Loucy (cell line): ENCODE measurements at regions not wholly inside any gene's neighbourhood (a gene's known extent, or its start where the extent isn't known, plus 50 kb on each side); places are given as distances from the start of the nearest gene placed in this dataset.
"Not testable (repeated sequence)": the region's sequence is repeated elsewhere in the genome, so short reads cannot be mapped to it uniquely, and the experiment has no call there.

Source experiments
- H2AFZ ChIP-seq: fragments of 200-600 bp; sonication (generic); 2 replicates; pipeline ENCODE4 v1.6.0; 2016; ENCODE audit warnings: antibody characterized with exemption, mild to moderate bottlenecking, low read length, moderate library complexity
- H3F3A ChIP-seq: fragments of 200-600 bp; 2 replicates; pipeline ENCODE4 v1.6.0; 2016; ENCODE audit warnings: antibody characterized with exemption, low read depth, mild to moderate bottlenecking
- H3K27me3 ChIP-seq: fragments of 200-600 bp; sonication (generic); 2 replicates; pipeline ENCODE4 v1.6.1; 2014; ENCODE audit warnings: low read length, mild to moderate bottlenecking; ENCODE audit not compliant: insufficient read depth, poor library complexity, severe bottlenecking
- H3K36me3 ChIP-seq: fragments of 200-600 bp; sonication (generic); 2 replicates; pipeline ENCODE4 v1.6.1; 2016; ENCODE audit warnings: low read length; ENCODE audit not compliant: insufficient read depth
- H3K4me1 ChIP-seq: fragments of 200-600 bp; sonication (generic); 2 replicates; pipeline ENCODE4 v1.5.1; 2014; ENCODE audit warnings: low read length, mild to moderate bottlenecking; ENCODE audit not compliant: insufficient read depth, poor library complexity, severe bottlenecking
- H3K4me2 ChIP-seq: fragments of 200-600 bp; sonication (generic); 2 replicates; pipeline ENCODE4 v1.6.0; 2014; ENCODE audit warnings: antibody characterized with exemption, low read length, low read depth, mild to moderate bottlenecking; ENCODE audit not compliant: poor library complexity, severe bottlenecking
- H3K4me3 ChIP-seq: fragments of 200-600 bp; sonication (generic); 2 replicates; pipeline ENCODE4 v1.5.1; 2014; ENCODE audit warnings: low read length, mild to moderate bottlenecking, mixed read lengths; ENCODE audit not compliant: poor library complexity, severe bottlenecking
- H3K79me2 ChIP-seq: fragments of 200-600 bp; sonication (generic); 2 replicates; pipeline ENCODE4 v1.6.1; 2014; ENCODE audit warnings: low read length; ENCODE audit not compliant: insufficient read depth
- H3K9ac ChIP-seq: fragments of 200-600 bp; sonication (generic); 2 replicates; pipeline ENCODE4 v1.6.0; 2014; ENCODE audit warnings: mild to moderate bottlenecking, low read depth, low read length, moderate library complexity; ENCODE audit not compliant: poor library complexity, severe bottlenecking
- H3K9me2 ChIP-seq: fragments of 200-600 bp; sonication (generic); replicated peaks from 2 replicates; pipeline ENCODE4 v1.6.1; 2016; ENCODE audit warnings: low read depth, low read length, mixed read lengths
- H3K9me3 ChIP-seq: fragments of 200-600 bp; sonication (generic); 2 replicates; pipeline ENCODE4 v1.6.1; 2014; ENCODE audit warnings: mild to moderate bottlenecking, antibody characterized with exemption, low read length, low read depth; ENCODE audit not compliant: insufficient read depth
- H4K20me1 ChIP-seq: fragments of 200-600 bp; sonication (generic); 2 replicates; pipeline ENCODE4 v1.6.0; 2014; ENCODE audit warnings: antibody characterized with exemption, low read length, mild to moderate bottlenecking; ENCODE audit not compliant: insufficient read depth, poor library complexity, severe bottlenecking
- CTCF ChIP-seq: fragments of 200-600 bp; sonication (generic); conservative IDR thresholded peaks from 2 replicates; pipeline ENCODE4 v1.5.1; 2014; ENCODE audit warnings: mild to moderate bottlenecking, antibody characterized with exemption, low read length
- EZH2phosphoT487 ChIP-seq: fragments of 200-600 bp; IDR thresholded peaks from 2 replicates; pipeline ENCODE4 v1.6.1; 2018; ENCODE audit warnings: antibody characterized with exemption, mild to moderate bottlenecking, moderate library complexity, borderline replicate concordance

DNA sequence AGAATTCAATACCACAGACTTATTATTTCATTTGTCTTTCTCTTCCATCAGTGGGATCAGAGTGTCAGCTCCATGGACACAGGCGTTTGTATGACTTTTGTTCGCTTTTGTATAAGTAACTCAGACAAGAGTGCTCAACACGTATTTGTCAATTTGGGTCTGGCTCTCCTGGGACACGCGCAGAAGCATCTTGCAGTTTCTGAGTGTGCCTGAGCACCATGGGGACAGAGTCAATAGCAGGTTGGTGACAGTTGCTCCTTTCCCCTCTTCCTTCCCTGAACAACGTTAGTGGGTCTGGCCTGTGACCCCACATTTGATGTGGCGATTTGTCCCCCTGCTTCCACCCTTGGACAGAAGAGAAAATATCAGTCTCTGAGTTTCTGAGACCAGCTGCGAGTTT lies 120.4 kb upstream of the SDK1 start:
- Histone ChIP-seq H3K4me2 (no peak overlapping the region), H2AFZ (no peak overlapping the region), H3K9ac (no peak overlapping the region), H3K27me3 (no peaks in the 10 kb centered on the region), H3K9me2 (no peaks in the 10 kb centered on the region), H3K79me2 (no peaks in the 10 kb centered on the region), H4K20me1 (no peaks in the 10 kb centered on the region), H3K36me3 (no peaks in the 10 kb centered on the region), H3F3A (no peaks in the 10 kb centered on the region), H3K4me3 (no peak overlapping the region), H3K4me1 (no peaks in the 10 kb centered on the region), H3K9me3 (no peaks in the 10 kb centered on the region)
- TF ChIP-seq CTCF = no peak
- TF ChIP-seq EZH2phosphoT487 = no peak

DNA sequence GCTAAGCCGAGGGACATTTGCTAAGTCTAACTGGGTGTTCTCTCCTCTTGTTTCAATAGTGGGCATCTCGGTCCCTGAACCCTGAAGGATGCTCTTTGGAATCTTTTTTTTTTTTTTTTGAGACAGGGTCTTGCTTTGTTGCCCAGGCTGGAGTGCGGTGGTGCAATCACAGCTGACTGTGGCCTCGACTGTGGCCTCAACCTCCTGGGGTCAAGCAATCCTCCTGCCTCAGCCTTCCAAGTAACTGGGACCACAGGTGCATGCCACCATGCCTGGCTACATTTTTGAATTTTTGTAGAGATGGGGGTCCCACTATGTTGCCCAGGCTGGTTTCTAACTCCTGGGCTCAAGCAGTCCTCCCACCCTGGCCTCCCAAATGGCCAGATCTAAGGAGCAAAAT lies 119.0 kb upstream of the SDK1 start:
- H3K9ac ChIP-seq, H3K4me2 ChIP-seq, H3K36me3 ChIP-seq, H3K9me2 ChIP-seq, H3K9me3 ChIP-seq, H3K4me1 ChIP-seq, H2AFZ ChIP-seq, H3F3A ChIP-seq, H3K4me3 ChIP-seq, H4K20me1 ChIP-seq, H3K79me2 ChIP-seq, H3K27me3 ChIP-seq: not testable (repeated sequence)

DNA sequence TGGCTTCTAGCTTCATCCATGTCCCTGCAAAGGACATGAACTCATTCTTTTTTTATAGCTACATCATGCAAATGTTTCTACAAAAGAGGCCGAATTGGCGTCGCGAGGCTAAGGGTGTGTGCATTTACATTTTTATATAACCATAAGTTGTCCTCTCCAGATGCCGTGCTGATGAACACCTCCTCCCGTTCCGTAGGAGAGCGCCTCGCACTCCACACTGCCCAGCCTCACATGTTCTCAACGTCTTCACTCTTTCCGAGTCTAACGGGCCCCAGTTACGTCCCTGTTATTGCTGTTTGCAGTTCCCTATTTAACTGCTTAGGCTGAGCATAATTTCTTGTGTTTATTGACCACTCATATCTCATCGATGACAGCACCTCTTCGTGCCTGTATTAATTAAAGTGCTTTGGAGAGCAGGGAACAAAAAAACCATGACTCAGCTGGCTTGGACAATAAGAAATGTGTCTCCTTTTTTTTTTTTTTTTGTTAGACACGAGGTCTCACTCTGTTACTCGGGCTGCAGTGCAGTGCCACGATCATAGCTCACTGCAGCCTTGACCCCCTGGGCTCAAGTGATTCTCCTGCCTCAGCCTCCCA lies 113.5 kb upstream of the SDK1 start:
- Histone ChIP-seq H3K4me3 (no peak overlapping the region), H4K20me1 (no peaks in the 10 kb centered on the region), H3F3A (no peaks in the 10 kb centered on the region), H3K9ac (no peak overlapping the region), H3K4me2 (no peak overlapping the region), H3K4me1 (no peaks in the 10 kb centered on the region), H3K9me2 (no peaks in the 10 kb centered on the region), H3K9me3 (no peaks in the 10 kb centered on the region), H3K27me3 (no peaks in the 10 kb centered on the region), H3K36me3 (no peaks in the 10 kb centered on the region), H2AFZ (no peak overlapping the region), H3K79me2 (no peaks in the 10 kb centered on the region)
- TF ChIP-seq EZH2phosphoT487 = no peak
- no peak for TF ChIP-seq CTCF

- no peak overlapping the region for H3K4me3 ChIP-seq
- no peaks in the 10 kb centered on the region for H3K27me3 ChIP-seq
- H3K9ac ChIP-seq = no peak overlapping the region
- H3K9me2 ChIP-seq = no peaks in the 10 kb centered on the region
- H3K4me2 ChIP-seq = no peak overlapping the region
- no peaks in the 10 kb centered on the region for H4K20me1 ChIP-seq
- no peaks in the 10 kb centered on the region for H3K9me3 ChIP-seq
- no peaks in the 10 kb centered on the region for H3F3A ChIP-seq
- H3K4me1 ChIP-seq = no peaks in the 10 kb centered on the region
- H3K79me2 ChIP-seq = no peaks in the 10 kb centered on the region
- H3K36me3 ChIP-seq = no peaks in the 10 kb centered on the region
- H2AFZ ChIP-seq = no peak overlapping the region
- no peak for TF ChIP-seq CTCF
- TF ChIP-seq EZH2phosphoT487 = no peak
These were observed 112.1 kb upstream of the SDK1 start for GRCh38 chr7:3188946-3189345.
